ENCODE measurements at regions not wholly inside any gene's neighbourhood (a gene's known extent, or its start where the extent isn't known, plus 50 kb on each side); places are given as distances from the start of the nearest gene placed in this dataset.

GRCh38 chr14:22089940-22090339, 416.3 kb upstream of the OR4E1 start:
- TF ChIP-seq EZH2phosphoT487 (IDR thresholded peaks at IDR 0.05; ENCODE audit: borderline replicate concordance) = no peak
- no peak for TF ChIP-seq TCF7L2 (IDR thresholded peaks at IDR 0.05; ENCODE audit: borderline replicate concordance, extremely low read depth, insufficient read depth, insufficient read length)
- no peak for TF ChIP-seq CTCF (IDR thresholded peaks at IDR 0.05 in 2 of 3, conservative IDR thresholded peaks at IDR 0.05 in 1 of 3; ENCODE audit: borderline replicate concordance in 1 of 3, insufficient read depth in 1 of 3, low read depth in 2 of 3, low read length in 2 of 3)
- no peak for TF ChIP-seq POLR2AphosphoS5 (IDR thresholded peaks at IDR 0.05; ENCODE audit: low read depth, low read length)
- TF ChIP-seq REST (IDR thresholded peaks at IDR 0.05; ENCODE audit: low read depth) = no peak
- TF ChIP-seq ATF3 (IDR thresholded peaks at IDR 0.05) = no peak
- TF ChIP-seq SP1 (IDR thresholded peaks at IDR 0.05; ENCODE audit: low read depth) = no peak
- no peak for TF ChIP-seq POLR2A (IDR thresholded peaks at IDR 0.05; ENCODE audit: borderline replicate concordance, extremely low read depth, insufficient read depth, insufficient read length)
- no peak for TF ChIP-seq EZH2 (IDR thresholded peaks at IDR 0.05)
- no peak for TF ChIP-seq RAD21 (IDR thresholded peaks at IDR 0.05; ENCODE audit: low read depth)
- TF ChIP-seq MAX (IDR thresholded peaks at IDR 0.05) = no peak
- TF ChIP-seq FOSL1 (IDR thresholded peaks at IDR 0.05; ENCODE audit: low read depth) = no peak
- TF ChIP-seq ZNF274 (IDR thresholded peaks at IDR 0.05; ENCODE audit: low read depth, low read length) = no peak
